ENCODE measurements at regions not wholly inside any gene's neighbourhood (a gene's known extent, or its start where the extent isn't known, plus 50 kb on each side); places are given as distances from the start of the nearest gene placed in this dataset.

GRCh38 chr6:158908606-158909005 lies 89.4 kb upstream of the EZR start:
- TF ChIP-seq POLR2A (IDR thresholded peaks at IDR 0.05) (no peak), CTCF (IDR thresholded peaks at IDR 0.05) (no peak)

Data from Peyer's patch (tissue), 4 donors.